Lower lobe of right lung (tissue), 2 donors: ENCODE measurements at regions not wholly inside any gene's neighbourhood (a gene's known extent, or its start where the extent isn't known, plus 50 kb on each side); places are given as distances from the start of the nearest gene placed in this dataset.

ENCODE experiments used
- ATAC-seq, 2 donors: fragments of 200-7000 bp; cut with Tn5 transposase; one replicate each; pipeline ENCODE4 v1.9.1; 2020 to 2022; ENCODE audit warnings: mild to moderate bottlenecking in 2 of 2, moderate library complexity in 2 of 2
- DNase-seq: peaks from one replicate; pipeline ENCODE4 v3.0.0-alpha.2; 2020
- H3K27ac ChIP-seq: fragments of 200-600 bp; one replicate; pipeline ENCODE4 v1.8.0; 2022
- H3K27me3 ChIP-seq: fragments of 200-600 bp; one replicate; pipeline ENCODE4 v1.8.0; 2022; ENCODE audit warnings: low read depth
- H3K36me3 ChIP-seq: fragments of 200-600 bp; one replicate; pipeline ENCODE4 v1.8.0; 2022; ENCODE audit warnings: mild to moderate bottlenecking
- H3K4me1 ChIP-seq: fragments of 200-600 bp; one replicate; pipeline ENCODE4 v1.8.0; 2022
- H3K4me3 ChIP-seq: fragments of 200-600 bp; one replicate; pipeline ENCODE4 v1.8.0; 2022; ENCODE audit warnings: mild to moderate bottlenecking
- H3K9me3 ChIP-seq: fragments of 200-600 bp; one replicate; pipeline ENCODE4 v1.8.0; 2022
- intact Hi-C: fragments of 100-400 bp; cut with DNase I; formaldehyde crosslinking; loops from one replicate; pipeline ENCODE4 v1.11.0; 2022
- TF ChIP-seq, protein P1 (sequence below): fragments of 200-600 bp; IDR thresholded peaks from one replicate; pipeline ENCODE4 v1.8.0; 2022; ENCODE audit warnings: antibody characterized with exemption, mild to moderate bottlenecking
- donor health status: DM: no; HTN: yes; CAD: no; lungs with severe emphysema.

DNA sequence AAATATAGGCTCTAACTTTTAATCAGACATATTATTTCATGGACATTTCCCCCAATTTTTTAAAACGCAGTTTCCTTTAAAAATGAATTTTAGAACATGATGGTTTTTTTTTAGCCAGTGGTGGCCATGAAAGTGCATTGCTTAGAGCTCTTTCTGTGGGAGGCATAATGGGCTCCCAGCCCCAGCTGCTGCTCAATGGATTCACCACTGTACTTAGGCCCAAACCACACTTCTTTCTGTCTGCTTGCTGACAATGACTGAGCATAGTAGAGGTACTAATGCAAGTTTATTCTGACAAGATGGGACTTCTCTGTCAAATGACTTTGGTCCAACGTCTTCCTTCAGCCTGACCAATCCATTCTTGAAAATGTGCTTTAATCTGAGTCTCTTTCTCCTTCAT lies 400.2 kb upstream of the GRIA3 start:
- Histone ChIP-seq H3K27me3 (no peaks in the 10 kb centered on the region), H3K4me3 (no peak overlapping the region), H3K27ac (no peak overlapping the region), H3K9me3 (no peaks in the 10 kb centered on the region), H3K36me3 (no peaks in the 10 kb centered on the region), H3K4me1 (no peaks in the 10 kb centered on the region)
- DNase-seq (no peak), ATAC-seq (no peak)
- intact Hi-C loops, result no loop called here
- TF ChIP-seq, protein P1, sequence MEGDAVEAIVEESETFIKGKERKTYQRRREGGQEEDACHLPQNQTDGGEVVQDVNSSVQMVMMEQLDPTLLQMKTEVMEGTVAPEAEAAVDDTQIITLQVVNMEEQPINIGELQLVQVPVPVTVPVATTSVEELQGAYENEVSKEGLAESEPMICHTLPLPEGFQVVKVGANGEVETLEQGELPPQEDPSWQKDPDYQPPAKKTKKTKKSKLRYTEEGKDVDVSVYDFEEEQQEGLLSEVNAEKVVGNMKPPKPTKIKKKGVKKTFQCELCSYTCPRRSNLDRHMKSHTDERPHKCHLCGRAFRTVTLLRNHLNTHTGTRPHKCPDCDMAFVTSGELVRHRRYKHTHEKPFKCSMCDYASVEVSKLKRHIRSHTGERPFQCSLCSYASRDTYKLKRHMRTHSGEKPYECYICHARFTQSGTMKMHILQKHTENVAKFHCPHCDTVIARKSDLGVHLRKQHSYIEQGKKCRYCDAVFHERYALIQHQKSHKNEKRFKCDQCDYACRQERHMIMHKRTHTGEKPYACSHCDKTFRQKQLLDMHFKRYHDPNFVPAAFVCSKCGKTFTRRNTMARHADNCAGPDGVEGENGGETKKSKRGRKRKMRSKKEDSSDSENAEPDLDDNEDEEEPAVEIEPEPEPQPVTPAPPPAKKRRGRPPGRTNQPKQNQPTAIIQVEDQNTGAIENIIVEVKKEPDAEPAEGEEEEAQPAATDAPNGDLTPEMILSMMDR, result no peak

DNA sequence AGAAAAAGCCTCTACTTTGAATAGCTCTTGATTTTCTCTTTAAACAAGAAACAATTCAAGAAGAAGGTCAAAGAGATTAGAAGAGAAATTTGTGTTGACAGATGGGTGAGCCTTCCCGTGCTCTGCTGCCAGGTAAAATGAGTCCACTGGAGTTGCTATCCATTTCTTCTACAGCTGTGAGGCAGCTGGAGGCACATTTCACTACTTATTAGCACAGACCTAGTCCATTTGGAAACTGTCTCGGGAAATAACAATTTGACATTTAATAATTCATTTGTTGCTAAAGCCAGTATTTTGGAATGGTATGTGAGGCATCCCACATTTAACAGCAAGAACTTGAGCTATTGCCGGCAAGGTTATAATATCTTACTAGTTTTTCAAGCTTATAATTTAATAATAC lies 396.8 kb upstream of the GRIA3 start:
- TF ChIP-seq, protein P1, result no peak
- ATAC-seq (no peak), DNase-seq (no peak)
- H3K27me3 ChIP-seq, result no peaks in the 10 kb centered on the region
- no peak overlapping the region for H3K4me3 ChIP-seq
- intact Hi-C loops, result no loop called here
- H3K9me3 ChIP-seq, result no peaks in the 10 kb centered on the region
- no peaks in the 10 kb centered on the region for H3K4me1 ChIP-seq
- H3K27ac ChIP-seq, result no peak overlapping the region
- H3K36me3 ChIP-seq, result no peaks in the 10 kb centered on the region

DNA sequence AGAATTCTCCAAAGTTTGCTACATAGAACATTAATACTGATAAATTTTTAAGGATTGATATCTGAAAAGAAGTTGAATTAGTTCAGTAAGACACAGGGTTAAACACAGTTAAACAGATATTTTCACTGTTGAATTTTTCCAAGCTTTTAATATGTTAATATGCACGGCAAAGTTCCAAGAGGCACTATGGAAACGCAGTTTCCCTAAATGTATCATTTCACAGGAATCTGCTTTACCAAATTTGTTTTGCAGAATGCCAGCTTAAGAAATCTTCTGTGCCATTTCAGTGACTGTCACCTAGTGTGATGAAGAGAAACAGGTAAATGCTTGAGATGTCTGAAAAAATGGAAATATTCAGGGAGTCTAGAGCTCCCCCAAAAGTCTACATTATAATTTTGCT lies 395.9 kb upstream of the GRIA3 start:
- Histone ChIP-seq H3K4me1 (no peaks in the 10 kb centered on the region), H3K4me3 (no peak overlapping the region)
- intact Hi-C loops, result no loop called here

DNA sequence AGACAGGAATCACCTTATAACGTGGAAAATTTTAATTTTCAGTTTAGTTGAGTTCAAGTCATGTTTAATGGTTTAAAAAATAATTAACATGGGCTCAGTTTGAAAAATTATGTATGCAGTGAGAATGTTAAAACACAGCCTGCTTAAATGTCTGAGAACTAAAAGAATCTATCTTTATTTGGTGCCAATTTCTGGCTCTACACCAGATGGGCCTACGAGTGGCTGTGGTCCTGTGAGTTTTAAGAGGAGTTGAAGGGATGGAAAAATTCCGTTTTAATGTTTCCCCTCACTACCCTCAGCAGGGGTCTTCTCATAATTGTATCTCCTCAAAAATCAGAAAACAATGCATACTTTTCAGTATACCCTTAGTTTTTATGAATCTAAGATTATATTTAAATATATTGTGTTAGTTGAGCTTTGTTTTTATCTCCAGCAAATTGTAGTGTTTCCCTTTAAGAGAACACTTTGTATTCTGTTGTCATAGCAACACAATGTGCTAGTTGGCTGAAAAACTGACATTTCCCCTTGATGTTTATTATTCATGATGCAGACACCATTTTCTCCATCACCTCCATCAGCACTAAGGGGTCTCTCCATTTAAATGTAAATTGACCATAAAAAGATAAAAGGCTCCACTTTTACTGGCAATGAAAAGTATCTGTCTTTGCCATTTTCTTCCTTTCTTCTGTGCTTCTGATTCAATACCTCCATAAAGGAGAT lies 393.5 kb upstream of the GRIA3 start:
- no peak overlapping the region for H3K27ac ChIP-seq
- DNase-seq (no peak), ATAC-seq (no peak)
- H3K36me3 ChIP-seq, result no peaks in the 10 kb centered on the region
- no peaks in the 10 kb centered on the region for H3K9me3 ChIP-seq
- TF ChIP-seq, protein P1, result no peak
- no peaks in the 10 kb centered on the region for H3K27me3 ChIP-seq
- no peaks in the 10 kb centered on the region for H3K4me1 ChIP-seq
- H3K4me3 ChIP-seq, result no peak overlapping the region
- intact Hi-C loops, result no loop called here

More for the DNA sequence above, 395.9 kb upstream of the GRIA3 start:
- H3K27ac ChIP-seq, result no peak overlapping the region
- DNase-seq (no peak), ATAC-seq (no peak)
- H3K36me3 ChIP-seq, result no peaks in the 10 kb centered on the region
- H3K27me3 ChIP-seq, result no peaks in the 10 kb centered on the region
- H3K9me3 ChIP-seq, result no peaks in the 10 kb centered on the region
- TF ChIP-seq, protein P1, result no peak

DNA sequence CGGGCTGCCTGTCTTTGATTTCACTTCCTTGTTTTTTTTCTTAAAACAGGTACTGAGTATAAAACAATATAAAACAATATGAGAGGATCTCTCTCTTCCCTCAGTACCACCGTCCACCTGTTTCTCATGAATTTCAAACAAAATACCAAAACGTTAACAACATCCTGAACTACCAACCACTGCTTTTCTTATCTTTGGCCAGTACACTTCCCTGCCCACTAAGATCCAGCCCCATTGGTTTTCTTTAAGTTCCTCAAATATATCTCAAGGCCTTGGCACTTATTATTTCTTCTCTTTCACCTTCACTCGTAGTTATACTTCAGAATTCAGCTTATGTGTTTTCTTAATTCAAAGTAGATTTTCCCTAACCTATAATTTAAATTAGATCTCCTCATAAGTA lies 370.2 kb upstream of the GRIA3 start:
- Histone ChIP-seq H3K27ac (no peak overlapping the region), H3K4me1 (no peaks in the 10 kb centered on the region), H3K4me3 (no peak overlapping the region), H3K27me3 (no peaks in the 10 kb centered on the region), H3K36me3 (no peaks in the 10 kb centered on the region), H3K9me3 (no peaks in the 10 kb centered on the region)
- TF ChIP-seq, protein P1, result no peak
- no peak for DNase-seq
- no peak for ATAC-seq
- intact Hi-C loops, result no loop called here
